Fibroblast of villous mesenchyme (primary cell): ENCODE measurements at regions not wholly inside any gene's neighbourhood (a gene's known extent, or its start where the extent isn't known, plus 50 kb on each side); places are given as distances from the start of the nearest gene placed in this dataset.
A peak's percentile ranks its signal among the peaks of the same experiment; 100 is the strongest.

Experiments
- DNase-seq: peaks from one replicate; pipeline ENCODE4 v3.0.0-alpha.2; 2010; ENCODE audit warnings: low read depth
- H3K4me3 ChIP-seq: 2 replicates; pipeline ENCODE4 v1.5.1; 2011; ENCODE audit warnings: low read depth, mild to moderate bottlenecking, low read length
- CTCF ChIP-seq: IDR thresholded peaks from 2 replicates; pipeline ENCODE4 v1.5.1; 2012; ENCODE audit warnings: low read depth, mild to moderate bottlenecking, low read length; ENCODE audit not compliant: insufficient read depth

GRCh38 chr17:77474292-77474988 is 333.7 kb downstream of the SEC14L1 start:
- TF ChIP-seq CTCF, result no peak
- H3K4me3 ChIP-seq, result no peak overlapping the region
- DNase-seq, result no peak

- DNase-seq, result peak; percentile 93
- TF ChIP-seq CTCF, result no peak
- no peak overlapping the region for H3K4me3 ChIP-seq
Measured at GRCh38 chr17:77475016-77475976, 334.5 kb downstream of the SEC14L1 start.

GRCh38 chr17:77476006-77476405 is 335.2 kb downstream of the SEC14L1 start:
- H3K4me3 ChIP-seq, result no peak overlapping the region
- DNase-seq, result no peak

GRCh38 chr17:77476498-77476897 is 335.7 kb downstream of the SEC14L1 start:
- no peak for TF ChIP-seq CTCF
- H3K4me3 ChIP-seq, result no peak overlapping the region
- DNase-seq, result no peak

More at GRCh38 chr17:77476006-77476405, 335.2 kb downstream of the SEC14L1 start:
- no peak for TF ChIP-seq CTCF

- peak; percentile 9 for TF ChIP-seq CTCF
- H3K4me3 ChIP-seq, result peak overlapping the region; percentile 21
- peak; percentile 99 for DNase-seq
Measured at GRCh38 chr17:77476931-77477805, 336.4 kb downstream of the SEC14L1 start.

- DNase-seq, result no peak
- TF ChIP-seq CTCF, result no peak
- no peak overlapping the region for H3K4me3 ChIP-seq
Measured at GRCh38 chr17:77478281-77478680, 337.5 kb downstream of the SEC14L1 start.
